ENCODE measurements at regions not wholly inside any gene's neighbourhood (a gene's known extent, or its start where the extent isn't known, plus 50 kb on each side); places are given as distances from the start of the nearest gene placed in this dataset.

DNA sequence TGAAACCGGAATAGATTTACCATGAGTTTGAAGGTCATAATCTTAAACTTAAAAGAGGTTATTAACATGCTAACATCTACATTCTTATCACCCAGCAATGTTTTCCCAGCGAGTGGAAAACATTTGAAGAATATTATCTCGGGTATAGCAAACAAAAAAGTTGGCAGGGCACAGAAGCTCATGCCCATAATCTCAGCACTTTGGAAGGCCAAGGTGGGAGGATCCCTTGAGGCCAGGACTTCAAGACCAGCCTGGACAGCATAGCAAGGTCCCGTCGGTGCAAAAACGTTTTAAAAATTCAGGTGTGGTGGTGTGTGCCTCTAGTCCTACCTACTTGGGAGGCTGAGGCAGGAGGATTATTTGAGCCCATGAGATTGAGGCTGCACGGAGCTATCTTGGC is 213.5 kb downstream of the MANEA start:
- DNase-seq (ENCODE audit: low read depth), result no peak
- TF ChIP-seq, protein P1, sequence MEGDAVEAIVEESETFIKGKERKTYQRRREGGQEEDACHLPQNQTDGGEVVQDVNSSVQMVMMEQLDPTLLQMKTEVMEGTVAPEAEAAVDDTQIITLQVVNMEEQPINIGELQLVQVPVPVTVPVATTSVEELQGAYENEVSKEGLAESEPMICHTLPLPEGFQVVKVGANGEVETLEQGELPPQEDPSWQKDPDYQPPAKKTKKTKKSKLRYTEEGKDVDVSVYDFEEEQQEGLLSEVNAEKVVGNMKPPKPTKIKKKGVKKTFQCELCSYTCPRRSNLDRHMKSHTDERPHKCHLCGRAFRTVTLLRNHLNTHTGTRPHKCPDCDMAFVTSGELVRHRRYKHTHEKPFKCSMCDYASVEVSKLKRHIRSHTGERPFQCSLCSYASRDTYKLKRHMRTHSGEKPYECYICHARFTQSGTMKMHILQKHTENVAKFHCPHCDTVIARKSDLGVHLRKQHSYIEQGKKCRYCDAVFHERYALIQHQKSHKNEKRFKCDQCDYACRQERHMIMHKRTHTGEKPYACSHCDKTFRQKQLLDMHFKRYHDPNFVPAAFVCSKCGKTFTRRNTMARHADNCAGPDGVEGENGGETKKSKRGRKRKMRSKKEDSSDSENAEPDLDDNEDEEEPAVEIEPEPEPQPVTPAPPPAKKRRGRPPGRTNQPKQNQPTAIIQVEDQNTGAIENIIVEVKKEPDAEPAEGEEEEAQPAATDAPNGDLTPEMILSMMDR (conservative IDR thresholded peaks at IDR 0.05; ENCODE audit: low read depth, low read length), result no peak

DNA sequence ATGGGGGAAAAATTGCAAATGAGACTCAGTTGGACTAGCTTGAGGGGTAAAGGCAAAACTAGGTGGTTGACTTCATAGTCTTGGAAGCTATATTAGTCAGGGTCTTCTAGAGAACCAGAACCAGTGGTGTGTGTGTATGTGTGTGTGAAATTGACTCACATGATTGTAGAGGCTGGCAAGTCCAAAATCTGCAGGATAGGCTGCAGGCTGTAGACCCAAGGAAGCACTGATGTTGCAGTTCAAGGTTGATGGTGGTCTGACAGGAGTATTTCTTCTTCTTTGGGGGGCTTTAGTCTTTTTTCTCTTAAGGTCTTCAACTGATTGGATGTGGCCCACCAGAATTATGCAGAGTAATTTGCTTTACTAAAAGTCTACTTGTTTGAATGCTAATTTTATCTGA is 217.4 kb downstream of the MANEA start:
- no peak overlapping the region for H3K4me3 ChIP-seq (ENCODE audit: low read length)
- DNase-seq (ENCODE audit: low read depth), result no peak
- TF ChIP-seq, protein P1 (conservative IDR thresholded peaks at IDR 0.05; ENCODE audit: low read depth, low read length), result no peak

More for the DNA sequence above, 213.5 kb downstream of the MANEA start:
- H3K4me3 ChIP-seq (ENCODE audit: low read length), result no peak overlapping the region

DNA sequence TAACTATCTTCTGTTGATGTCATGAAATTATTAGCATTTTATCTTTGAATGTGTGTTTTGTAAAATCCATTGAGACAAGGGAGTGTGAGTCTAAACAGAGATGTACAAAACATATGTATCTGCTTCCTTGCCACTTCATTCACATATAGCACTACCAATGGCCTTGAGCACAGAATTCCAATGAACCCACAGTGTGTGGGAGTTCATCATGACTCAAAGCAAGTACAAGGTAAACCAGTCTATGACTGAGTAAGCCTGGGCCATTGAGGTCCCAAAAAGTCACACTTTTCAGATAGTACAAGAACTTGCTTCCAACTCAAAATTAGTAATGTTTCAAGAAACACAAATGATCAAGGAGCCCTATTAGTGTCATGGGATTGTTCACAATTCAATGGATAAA is 218.6 kb downstream of the MANEA start:
- TF ChIP-seq, protein P1 (conservative IDR thresholded peaks at IDR 0.05; ENCODE audit: low read depth, low read length), result no peak
- no peak for DNase-seq (ENCODE audit: low read depth)
- no peak overlapping the region for H3K4me3 ChIP-seq (ENCODE audit: low read length)

DNA sequence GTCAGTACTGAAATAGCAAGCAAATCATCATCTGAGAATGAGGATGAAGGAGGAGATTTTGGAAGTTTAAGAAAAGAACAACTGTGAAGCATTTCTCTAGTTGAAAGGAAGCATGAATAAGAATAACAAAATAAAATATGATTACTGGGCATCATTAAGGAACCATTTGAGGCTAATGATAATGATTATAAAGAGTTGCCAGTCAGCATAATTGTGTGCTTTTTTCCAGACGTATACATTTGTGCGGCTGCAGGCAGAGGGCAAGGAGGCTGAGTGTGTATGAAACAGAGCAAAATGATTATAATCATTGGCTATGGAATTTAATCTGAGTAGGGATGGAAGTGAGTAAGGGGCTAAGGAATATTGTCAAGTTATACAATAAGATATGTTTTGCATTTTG is 218.7 kb upstream of the FUT9 start:
- DNase-seq (ENCODE audit: low read depth), result no peak
- TF ChIP-seq, protein P1 (conservative IDR thresholded peaks at IDR 0.05; ENCODE audit: low read depth, low read length), result no peak
- H3K4me3 ChIP-seq (ENCODE audit: low read length), result no peak overlapping the region

DNA sequence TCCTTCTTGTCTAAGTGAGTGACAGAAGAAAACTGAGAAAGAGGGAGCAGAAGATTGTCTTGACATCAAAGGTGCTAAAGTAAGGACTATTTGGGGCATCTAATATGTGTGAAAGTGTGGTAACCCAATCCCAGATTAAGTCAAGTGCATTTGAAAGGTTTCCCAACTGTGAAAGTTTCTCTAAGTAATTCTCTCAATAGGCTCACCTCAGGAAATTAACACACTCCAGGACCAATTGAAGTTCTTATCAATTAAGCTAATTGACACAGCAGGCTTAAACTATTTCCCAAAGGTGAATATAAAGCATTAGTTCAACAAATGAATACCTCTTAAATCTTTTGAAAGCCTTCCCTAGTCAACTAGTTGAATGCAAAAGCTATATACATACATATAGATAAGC is 212.8 kb upstream of the FUT9 start:
- no peak overlapping the region for H3K4me3 ChIP-seq (ENCODE audit: low read length)
- no peak for DNase-seq (ENCODE audit: low read depth)
- TF ChIP-seq, protein P1 (conservative IDR thresholded peaks at IDR 0.05; ENCODE audit: low read depth, low read length), result no peak

DNA sequence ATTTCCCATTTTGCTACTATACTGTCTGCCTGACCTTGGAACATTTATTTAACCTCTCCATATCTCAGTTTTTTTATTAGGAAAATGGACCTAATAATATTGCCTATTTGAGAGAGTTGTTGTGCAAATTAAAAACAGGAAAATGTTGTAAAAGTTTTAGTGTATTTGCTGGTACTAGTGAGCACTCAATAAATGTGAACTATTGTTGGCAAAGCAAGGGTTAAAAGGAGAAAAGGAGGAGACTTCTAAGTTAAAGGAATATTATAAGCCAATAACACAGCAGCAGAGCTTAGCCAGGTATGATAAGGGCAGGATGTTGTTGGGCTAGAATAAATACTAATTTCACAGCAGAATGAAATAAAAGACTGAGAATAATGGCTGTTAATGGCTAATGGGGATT is 211.9 kb upstream of the FUT9 start:
- TF ChIP-seq, protein P1 (conservative IDR thresholded peaks at IDR 0.05; ENCODE audit: low read depth, low read length), result no peak
- no peak for DNase-seq (ENCODE audit: low read depth)

DNA sequence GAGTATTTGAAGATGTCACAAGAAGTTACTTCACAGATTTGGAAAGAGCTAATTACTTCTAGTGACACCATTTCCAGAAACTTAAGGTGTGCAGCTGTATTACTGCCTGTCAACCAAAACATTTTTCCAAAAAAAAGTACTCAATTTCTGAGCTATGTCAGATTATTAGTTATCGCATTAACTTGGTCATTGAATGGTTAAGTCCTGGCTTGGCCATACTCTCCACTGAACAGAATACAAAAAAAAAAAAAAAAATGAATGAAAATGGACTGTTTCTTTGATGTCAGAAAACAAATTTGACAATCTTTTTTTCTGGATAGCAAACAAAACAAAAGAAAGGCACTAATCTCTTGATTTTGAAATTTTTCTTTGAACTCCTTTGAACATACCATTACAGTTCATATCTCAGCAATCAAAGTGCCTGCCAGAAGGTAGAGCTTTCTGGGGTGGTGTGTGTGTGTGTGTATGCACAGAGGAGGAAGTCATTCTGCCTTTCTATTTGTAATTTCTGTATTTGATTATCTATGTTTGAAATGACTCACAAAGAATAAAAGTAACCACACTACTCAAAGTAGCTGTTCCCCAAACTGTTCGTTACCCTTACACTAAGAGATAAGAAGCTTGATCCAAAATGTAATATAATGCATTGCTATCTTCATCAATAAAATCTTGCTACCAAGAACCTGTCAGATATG is 210.8 kb upstream of the FUT9 start:
- TF ChIP-seq, protein P1 (conservative IDR thresholded peaks at IDR 0.05; ENCODE audit: low read depth, low read length), result no peak
- H3K4me3 ChIP-seq (ENCODE audit: low read length), result no peak overlapping the region
- no peak for DNase-seq (ENCODE audit: low read depth)

More for the DNA sequence above, 211.9 kb upstream of the FUT9 start:
- H3K4me3 ChIP-seq (ENCODE audit: low read length), result no peak overlapping the region
